ENCODE measurements at regions not wholly inside any gene's neighbourhood (a gene's known extent, or its start where the extent isn't known, plus 50 kb on each side); places are given as distances from the start of the nearest gene placed in this dataset.
"Not testable (repeated sequence)": the region's sequence is repeated elsewhere in the genome, so short reads cannot be mapped to it uniquely, and the experiment has no call there.

DNA sequence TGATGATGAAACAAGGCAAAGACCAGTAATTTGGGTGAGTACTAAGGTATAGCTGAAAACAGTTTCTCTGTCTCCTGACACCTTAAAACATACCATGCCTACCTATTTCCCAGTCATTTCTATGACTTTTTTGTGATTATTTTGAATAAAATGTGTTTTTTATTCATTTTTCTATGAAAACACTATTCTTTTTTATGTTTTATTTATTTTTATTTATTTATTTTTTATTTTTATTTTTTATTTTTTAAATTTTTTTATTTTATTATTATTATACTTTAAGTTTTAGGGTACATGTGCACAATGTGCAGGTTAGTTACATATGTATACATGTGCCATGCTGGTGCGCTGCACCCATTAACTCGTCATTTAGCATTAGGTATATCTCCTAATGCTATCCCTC, 576.8 kb upstream of the TLE4 start:
- H3K9me3 ChIP-seq (ENCODE audit: control insufficient read depth, low read length); H3K4me1 ChIP-seq (ENCODE audit: control insufficient read depth, insufficient read depth, low read length, poor library complexity, severe bottlenecking); H3K27me3 ChIP-seq (replicated peaks; ENCODE audit: control insufficient read depth, insufficient read depth, low read length, poor library complexity, severe bottlenecking); DNase-seq; H3K4me3 ChIP-seq (ENCODE audit: insufficient read depth, low read depth, low read length, poor library complexity, severe bottlenecking); H3K36me3 ChIP-seq (ENCODE audit: control insufficient read depth, insufficient read depth, low read length); H3K27ac ChIP-seq (ENCODE audit: insufficient read depth, low read length, poor library complexity, severe bottlenecking): not testable (repeated sequence)

DNA sequence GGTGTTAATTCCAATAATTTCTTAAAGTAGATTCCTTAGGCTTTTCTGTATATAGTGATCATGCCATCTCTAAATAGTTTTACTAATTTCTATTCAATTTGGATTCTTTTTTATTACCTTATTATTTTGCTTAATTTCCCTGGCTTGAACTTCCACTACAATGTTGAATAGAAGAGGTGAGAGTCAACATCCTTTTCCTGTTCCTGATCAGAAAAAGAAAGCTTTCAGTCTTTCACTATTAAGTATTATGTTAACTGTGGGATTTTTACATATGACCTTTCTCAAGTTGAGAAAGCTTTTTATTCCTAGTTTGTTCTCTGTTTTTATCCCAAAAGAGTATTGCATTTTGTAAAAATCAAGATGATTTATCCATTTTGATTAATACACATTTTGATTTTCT, 574.5 kb upstream of the TLE4 start:
- no peaks in the 10 kb centered on the region for H3K36me3 ChIP-seq (ENCODE audit: control insufficient read depth, insufficient read depth, low read length)
- no peak overlapping the region for H3K4me3 ChIP-seq (ENCODE audit: insufficient read depth, low read depth, low read length, poor library complexity, severe bottlenecking)
- H3K4me1 ChIP-seq (ENCODE audit: control insufficient read depth, insufficient read depth, low read length, poor library complexity, severe bottlenecking) = no peaks in the 10 kb centered on the region
- H3K27me3 ChIP-seq (replicated peaks; ENCODE audit: control insufficient read depth, insufficient read depth, low read length, poor library complexity, severe bottlenecking) = no peaks in the 10 kb centered on the region
- no peak overlapping the region for H3K27ac ChIP-seq (ENCODE audit: insufficient read depth, low read length, poor library complexity, severe bottlenecking)
- H3K9me3 ChIP-seq (ENCODE audit: control insufficient read depth, low read length) = no peaks in the 10 kb centered on the region
- DNase-seq = no peak

DNA sequence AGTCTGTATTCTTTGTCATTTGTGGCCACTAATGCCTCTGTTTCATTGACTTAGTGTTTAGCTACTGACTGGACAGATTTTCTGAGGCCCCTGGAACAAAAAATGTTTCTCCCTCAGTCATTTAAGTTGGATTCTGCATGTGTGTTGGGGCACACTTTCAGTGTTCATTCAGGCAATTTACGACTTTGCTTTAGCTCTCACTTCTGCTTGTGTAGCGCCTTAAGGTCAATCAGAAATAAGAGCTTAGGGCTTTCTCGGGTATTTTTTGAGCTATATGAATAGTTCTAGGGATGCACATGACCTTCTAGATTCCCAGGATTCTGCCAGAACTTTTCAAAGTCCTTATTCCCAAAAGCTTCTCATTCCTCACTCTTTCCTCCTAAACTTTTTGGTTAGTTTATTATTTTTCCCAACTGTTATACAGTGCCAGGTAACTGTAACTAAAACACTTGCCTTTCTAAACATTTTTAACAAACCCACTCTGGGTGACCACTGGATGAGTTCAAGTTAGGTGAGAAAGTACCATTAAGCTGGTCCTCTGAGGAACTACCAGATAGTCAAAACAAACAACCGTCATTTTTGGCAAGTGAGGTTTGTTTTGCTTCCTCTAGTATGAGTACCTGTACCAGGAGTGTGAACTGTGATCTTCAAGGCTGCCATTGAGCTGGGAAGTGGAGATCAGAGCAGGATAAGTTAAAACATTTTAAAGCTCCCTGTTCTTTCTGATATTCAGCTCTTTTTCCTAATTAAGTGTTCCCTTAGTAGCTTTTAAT, 571.3 kb upstream of the TLE4 start:
- Histone ChIP-seq H3K9me3 (ENCODE audit: control insufficient read depth, low read length) (no peaks in the 10 kb centered on the region), H3K4me1 (ENCODE audit: control insufficient read depth, insufficient read depth, low read length, poor library complexity, severe bottlenecking) (no peaks in the 10 kb centered on the region), H3K27me3 (replicated peaks; ENCODE audit: control insufficient read depth, insufficient read depth, low read length, poor library complexity, severe bottlenecking) (no peaks in the 10 kb centered on the region), H3K27ac (ENCODE audit: insufficient read depth, low read length, poor library complexity, severe bottlenecking) (no peak overlapping the region), H3K36me3 (ENCODE audit: control insufficient read depth, insufficient read depth, low read length) (no peaks in the 10 kb centered on the region), H3K4me3 (ENCODE audit: insufficient read depth, low read depth, low read length, poor library complexity, severe bottlenecking) (no peak overlapping the region)
- no peak for DNase-seq

DNA sequence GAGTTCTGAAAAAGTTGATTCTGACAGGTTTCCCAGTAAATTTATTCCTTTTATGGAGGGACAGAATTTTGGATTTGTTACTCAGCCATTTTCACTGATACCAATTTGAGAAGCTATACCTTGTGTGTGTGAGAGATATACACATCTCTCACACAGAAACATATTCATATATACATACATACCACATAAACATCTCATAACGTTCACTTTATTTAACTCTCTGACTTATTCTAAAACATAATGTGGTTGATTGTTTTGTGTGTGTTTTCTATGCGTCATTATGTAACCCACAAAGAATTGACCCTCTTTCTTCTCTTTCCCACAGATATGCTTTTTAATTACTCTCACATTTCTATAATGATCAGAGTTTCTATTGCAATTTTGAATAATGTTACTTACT, 570.8 kb upstream of the TLE4 start:
- no peaks in the 10 kb centered on the region for H3K27me3 ChIP-seq (replicated peaks; ENCODE audit: control insufficient read depth, insufficient read depth, low read length, poor library complexity, severe bottlenecking)
- DNase-seq = no peak
- no peak overlapping the region for H3K4me3 ChIP-seq (ENCODE audit: insufficient read depth, low read depth, low read length, poor library complexity, severe bottlenecking)
- no peak overlapping the region for H3K27ac ChIP-seq (ENCODE audit: insufficient read depth, low read length, poor library complexity, severe bottlenecking)
- no peaks in the 10 kb centered on the region for H3K36me3 ChIP-seq (ENCODE audit: control insufficient read depth, insufficient read depth, low read length)
- no peaks in the 10 kb centered on the region for H3K4me1 ChIP-seq (ENCODE audit: control insufficient read depth, insufficient read depth, low read length, poor library complexity, severe bottlenecking)
- H3K9me3 ChIP-seq (ENCODE audit: control insufficient read depth, low read length) = no peaks in the 10 kb centered on the region

DNA sequence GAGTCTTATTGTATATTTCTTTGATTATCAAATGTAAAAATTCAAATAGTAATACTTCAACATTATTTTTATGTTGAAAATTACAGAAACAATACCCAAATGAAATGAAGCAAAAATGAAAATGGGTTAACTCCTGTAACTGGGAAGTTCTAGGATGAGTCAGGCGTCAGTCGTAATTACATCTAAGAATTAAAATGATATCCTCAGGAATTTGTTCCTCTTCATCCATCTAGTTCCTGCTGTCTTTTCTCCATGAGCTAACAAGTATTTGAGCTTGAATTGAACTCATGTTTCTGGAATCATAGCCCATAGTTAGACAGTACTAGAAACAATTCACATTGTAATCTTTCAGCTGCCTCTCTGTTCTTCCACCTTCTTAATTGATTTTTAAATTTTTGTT, 568.3 kb upstream of the TLE4 start:
- no peaks in the 10 kb centered on the region for H3K36me3 ChIP-seq (ENCODE audit: control insufficient read depth, insufficient read depth, low read length)
- no peaks in the 10 kb centered on the region for H3K9me3 ChIP-seq (ENCODE audit: control insufficient read depth, low read length)

DNA sequence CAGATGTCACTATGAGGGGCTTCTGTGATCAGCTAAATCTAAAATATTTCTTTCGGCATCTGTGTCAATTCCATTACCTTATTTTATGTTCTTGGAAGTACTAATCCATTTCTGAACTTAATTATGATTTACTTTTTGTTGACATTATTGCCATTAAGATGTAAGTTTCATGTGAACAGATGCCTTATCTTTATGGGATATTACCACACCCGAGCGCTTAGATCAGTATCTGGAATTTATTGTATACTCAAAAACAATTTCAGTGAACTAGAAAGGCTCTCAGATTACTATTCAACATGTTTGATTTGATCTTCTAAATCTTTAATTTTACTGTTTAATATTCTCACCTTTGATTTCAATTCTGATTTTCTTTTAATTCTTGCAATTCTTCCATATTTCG, 567.7 kb upstream of the TLE4 start:
- Histone ChIP-seq H3K27ac (ENCODE audit: insufficient read depth, low read length, poor library complexity, severe bottlenecking) (no peak overlapping the region), H3K9me3 (ENCODE audit: control insufficient read depth, low read length) (no peaks in the 10 kb centered on the region), H3K36me3 (ENCODE audit: control insufficient read depth, insufficient read depth, low read length) (no peaks in the 10 kb centered on the region), H3K4me1 (ENCODE audit: control insufficient read depth, insufficient read depth, low read length, poor library complexity, severe bottlenecking) (no peaks in the 10 kb centered on the region), H3K27me3 (replicated peaks; ENCODE audit: control insufficient read depth, insufficient read depth, low read length, poor library complexity, severe bottlenecking) (no peaks in the 10 kb centered on the region), H3K4me3 (ENCODE audit: insufficient read depth, low read depth, low read length, poor library complexity, severe bottlenecking) (no peak overlapping the region)
- DNase-seq = no peak

More for the DNA sequence above, 568.3 kb upstream of the TLE4 start:
- Histone ChIP-seq H3K4me1 (ENCODE audit: control insufficient read depth, insufficient read depth, low read length, poor library complexity, severe bottlenecking) (no peaks in the 10 kb centered on the region), H3K4me3 (ENCODE audit: insufficient read depth, low read depth, low read length, poor library complexity, severe bottlenecking) (no peak overlapping the region), H3K27ac (ENCODE audit: insufficient read depth, low read length, poor library complexity, severe bottlenecking) (no peak overlapping the region), H3K27me3 (replicated peaks; ENCODE audit: control insufficient read depth, insufficient read depth, low read length, poor library complexity, severe bottlenecking) (no peaks in the 10 kb centered on the region)
- DNase-seq = no peak

DNA sequence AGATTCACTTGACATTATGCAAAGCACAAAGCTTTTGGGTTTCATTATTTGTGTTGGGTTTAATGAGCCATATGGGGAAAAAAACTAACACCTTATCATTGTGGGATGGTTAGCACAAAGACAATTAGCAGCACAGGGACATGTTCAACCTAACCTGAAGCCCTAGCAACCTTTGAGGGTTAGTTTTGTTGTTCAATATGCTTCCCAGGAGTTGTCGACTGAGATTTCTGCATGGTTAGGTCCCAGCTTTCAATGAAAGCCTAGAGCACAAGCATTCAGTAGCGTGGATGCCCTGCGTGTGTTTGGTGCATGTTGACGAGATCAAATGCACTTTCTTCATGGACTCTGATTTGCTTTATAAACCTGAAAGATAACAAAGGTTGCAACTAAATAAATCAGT, 565.2 kb upstream of the TLE4 start:
- H3K36me3 ChIP-seq (ENCODE audit: control insufficient read depth, insufficient read depth, low read length) = no peaks in the 10 kb centered on the region
- DNase-seq = no peak
- H3K27ac ChIP-seq (ENCODE audit: insufficient read depth, low read length, poor library complexity, severe bottlenecking) = no peak overlapping the region
- H3K9me3 ChIP-seq (ENCODE audit: control insufficient read depth, low read length) = no peaks in the 10 kb centered on the region
- no peak overlapping the region for H3K4me3 ChIP-seq (ENCODE audit: insufficient read depth, low read depth, low read length, poor library complexity, severe bottlenecking)
- H3K27me3 ChIP-seq (replicated peaks; ENCODE audit: control insufficient read depth, insufficient read depth, low read length, poor library complexity, severe bottlenecking) = no peaks in the 10 kb centered on the region
- no peaks in the 10 kb centered on the region for H3K4me1 ChIP-seq (ENCODE audit: control insufficient read depth, insufficient read depth, low read length, poor library complexity, severe bottlenecking)

DNA sequence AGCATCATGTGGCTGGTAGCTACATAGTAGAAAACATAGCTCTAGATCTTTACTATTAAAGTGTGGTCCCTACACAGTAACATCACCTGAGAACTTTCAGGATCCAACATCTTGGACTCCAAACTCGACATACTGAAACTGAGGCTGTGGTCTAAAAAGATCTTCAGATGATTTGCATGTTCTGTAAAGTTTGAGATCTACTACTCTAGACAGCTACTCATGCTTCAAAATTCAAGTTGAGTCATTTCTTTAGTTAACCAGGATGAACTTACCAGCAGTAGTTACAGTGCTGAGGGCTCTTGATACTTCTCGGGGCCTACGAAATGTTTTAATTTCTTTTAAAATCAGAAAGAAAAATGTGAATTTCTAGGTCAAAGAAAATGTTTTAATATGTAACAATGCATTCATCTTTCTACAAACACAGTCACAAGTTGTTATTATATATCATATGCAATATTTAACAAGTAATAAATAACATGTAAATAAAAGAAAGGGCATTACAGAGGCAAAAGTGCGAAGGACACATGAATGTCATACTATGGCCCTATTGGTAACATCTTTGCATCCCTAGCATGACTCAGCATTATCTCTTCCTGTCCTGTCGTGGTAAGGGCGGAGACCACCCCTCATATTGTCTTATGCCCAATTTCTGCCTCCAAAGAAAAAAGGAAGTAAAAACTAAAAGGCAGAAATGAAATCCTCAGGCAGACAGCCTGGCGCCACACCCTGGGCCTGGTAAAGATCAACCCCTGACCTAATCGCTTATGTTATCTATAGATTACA, 563.9 kb upstream of the TLE4 start:
- DNase-seq = no peak
- H3K27ac ChIP-seq (ENCODE audit: insufficient read depth, low read length, poor library complexity, severe bottlenecking) = no peak overlapping the region
- H3K27me3 ChIP-seq (replicated peaks; ENCODE audit: control insufficient read depth, insufficient read depth, low read length, poor library complexity, severe bottlenecking) = no peaks in the 10 kb centered on the region
- H3K4me3 ChIP-seq (ENCODE audit: insufficient read depth, low read depth, low read length, poor library complexity, severe bottlenecking) = no peak overlapping the region
- H3K36me3 ChIP-seq (ENCODE audit: control insufficient read depth, insufficient read depth, low read length) = no peaks in the 10 kb centered on the region
- no peaks in the 10 kb centered on the region for H3K4me1 ChIP-seq (ENCODE audit: control insufficient read depth, insufficient read depth, low read length, poor library complexity, severe bottlenecking)
- no peaks in the 10 kb centered on the region for H3K9me3 ChIP-seq (ENCODE audit: control insufficient read depth, low read length)

DNA sequence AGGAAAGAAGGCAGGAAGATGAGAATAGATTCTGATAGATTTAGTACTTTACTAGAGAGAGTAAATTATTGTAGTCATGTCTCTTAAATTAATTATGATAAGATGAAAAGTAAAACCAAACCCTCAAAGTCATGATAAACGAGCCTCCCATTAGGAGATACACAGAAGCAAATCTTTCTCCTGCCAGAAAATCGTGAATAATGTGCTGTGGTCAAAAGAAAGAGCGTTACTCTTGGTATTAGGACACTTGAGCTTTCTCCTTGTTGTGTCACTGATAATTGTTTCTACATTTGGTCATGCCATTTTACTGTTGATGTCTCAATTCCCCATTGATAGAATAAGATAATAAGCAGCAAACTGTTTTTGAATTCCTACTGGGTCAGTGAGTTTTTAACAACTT, 562.8 kb upstream of the TLE4 start:
- Histone ChIP-seq H3K9me3 (ENCODE audit: control insufficient read depth, low read length) (no peaks in the 10 kb centered on the region), H3K4me1 (ENCODE audit: control insufficient read depth, insufficient read depth, low read length, poor library complexity, severe bottlenecking) (no peaks in the 10 kb centered on the region), H3K27ac (ENCODE audit: insufficient read depth, low read length, poor library complexity, severe bottlenecking) (no peak overlapping the region), H3K4me3 (ENCODE audit: insufficient read depth, low read depth, low read length, poor library complexity, severe bottlenecking) (no peak overlapping the region), H3K36me3 (ENCODE audit: control insufficient read depth, insufficient read depth, low read length) (no peaks in the 10 kb centered on the region), H3K27me3 (replicated peaks; ENCODE audit: control insufficient read depth, insufficient read depth, low read length, poor library complexity, severe bottlenecking) (no peaks in the 10 kb centered on the region)
- no peak for DNase-seq

DNA sequence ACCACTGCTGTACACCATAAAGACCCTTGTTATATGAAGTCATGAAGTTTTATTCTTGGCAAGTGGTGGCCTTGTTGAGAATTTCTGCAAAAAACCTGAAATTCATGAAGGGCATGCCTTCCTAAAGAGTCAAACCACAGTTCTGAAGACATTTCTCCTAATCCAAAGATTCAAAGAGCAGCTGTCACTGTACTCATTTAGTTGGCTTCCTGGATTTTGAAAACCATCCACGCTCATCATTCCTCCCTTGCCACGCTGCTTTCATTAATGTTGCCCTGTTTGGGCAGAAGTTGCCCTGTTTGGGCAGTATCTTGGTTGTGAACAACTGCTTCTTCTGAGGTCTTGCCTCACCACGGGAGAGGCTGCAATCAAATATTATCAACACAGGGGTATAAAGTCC, 560.3 kb upstream of the TLE4 start:
- Histone ChIP-seq H3K4me3 (ENCODE audit: insufficient read depth, low read depth, low read length, poor library complexity, severe bottlenecking) (no peak overlapping the region), H3K27me3 (replicated peaks; ENCODE audit: control insufficient read depth, insufficient read depth, low read length, poor library complexity, severe bottlenecking) (no peaks in the 10 kb centered on the region), H3K9me3 (ENCODE audit: control insufficient read depth, low read length) (no peaks in the 10 kb centered on the region), H3K4me1 (ENCODE audit: control insufficient read depth, insufficient read depth, low read length, poor library complexity, severe bottlenecking) (no peaks in the 10 kb centered on the region), H3K36me3 (ENCODE audit: control insufficient read depth, insufficient read depth, low read length) (no peaks in the 10 kb centered on the region), H3K27ac (ENCODE audit: insufficient read depth, low read length, poor library complexity, severe bottlenecking) (no peak overlapping the region)
- DNase-seq = no peak
